H54 (cell line): ENCODE measurements at regions not wholly inside any gene's neighbourhood (a gene's known extent, or its start where the extent isn't known, plus 50 kb on each side); places are given as distances from the start of the nearest gene placed in this dataset.

ENCODE experiments used
- DNase-seq: peaks from one replicate; pipeline ENCODE4 v3.0.0; 2011; ENCODE audit warnings: low spot score, mixed read lengths; ENCODE audit not compliant: insufficient read length
- FAIRE-seq: peaks from 3 replicates; lab custom pipeline; 2011; peaks lifted over from hg19 to GRCh38; lab: Jason Lieb, UNC
- POLR2A ChIP-seq: IDR thresholded peaks from 2 replicates; pipeline ENCODE4 v1.6.1; 2011; ENCODE audit warnings: low read depth, mild to moderate bottlenecking, low read length

- DNase-seq (no peak), FAIRE-seq (peak; percentile 73)
- no peak for TF ChIP-seq POLR2A
Measured at GRCh38 chr2:215698566-215698965, 262.7 kb upstream of the FN1 start.

GRCh38 chr2:215697496-215697895 is 261.6 kb upstream of the FN1 start:
- FAIRE-seq (no peak), DNase-seq (no peak)
- no peak for TF ChIP-seq POLR2A

DNA sequence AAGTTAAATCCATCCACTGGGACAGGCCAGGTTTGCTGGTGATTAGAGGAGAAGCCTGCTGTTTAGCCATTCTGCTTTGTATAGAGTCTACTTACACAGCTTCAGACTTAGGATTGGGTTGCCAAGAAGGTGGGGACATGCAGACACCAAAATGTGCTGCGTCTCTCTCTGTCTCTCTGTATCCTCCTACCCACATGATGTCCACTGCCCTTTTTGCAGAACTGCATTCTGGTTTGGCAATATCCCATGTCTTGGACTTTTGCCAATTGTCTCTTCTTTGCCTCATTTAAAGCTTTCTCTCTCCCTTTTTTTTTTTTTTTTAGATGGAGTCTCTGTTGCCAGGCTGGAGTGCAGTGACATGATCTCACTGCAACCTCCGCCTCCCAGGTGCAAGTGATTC is 261.1 kb upstream of the FN1 start:
- DNase-seq, result no peak
- no peak for TF ChIP-seq POLR2A
- no peak for FAIRE-seq

- FAIRE-seq, result no peak
- DNase-seq, result no peak
- no peak for TF ChIP-seq POLR2A
Measured at GRCh38 chr2:215695861-215696260, 260.0 kb upstream of the FN1 start.

DNA sequence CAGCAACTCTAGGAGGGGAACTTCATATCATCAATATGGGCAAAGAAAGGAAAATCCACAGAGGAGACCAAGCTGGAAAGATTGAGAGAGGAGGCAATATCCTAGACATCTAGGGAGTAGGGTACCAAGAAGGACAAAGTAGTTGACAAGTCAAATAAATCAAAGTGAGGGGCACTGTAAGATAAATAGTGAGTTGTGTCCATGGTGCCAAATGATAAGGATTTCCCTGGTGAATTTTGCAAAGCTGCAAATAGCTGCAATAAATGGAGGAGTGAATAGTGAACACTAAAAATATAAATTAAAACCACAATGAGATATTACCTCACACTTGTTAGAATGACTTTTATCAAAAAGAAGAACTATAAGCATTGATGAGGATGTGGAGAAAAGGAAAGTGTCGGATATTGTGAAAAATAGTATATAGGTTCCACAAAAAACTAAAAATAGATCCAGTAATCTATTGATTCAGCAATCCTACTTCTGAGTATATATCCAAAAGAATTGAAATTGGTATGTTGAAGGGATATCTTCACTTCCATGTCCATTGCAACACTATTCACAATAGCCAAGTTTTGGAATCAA is 258.2 kb upstream of the FN1 start:
- DNase-seq (no peak), FAIRE-seq (peak; percentile 15)
- no peak for TF ChIP-seq POLR2A

DNA sequence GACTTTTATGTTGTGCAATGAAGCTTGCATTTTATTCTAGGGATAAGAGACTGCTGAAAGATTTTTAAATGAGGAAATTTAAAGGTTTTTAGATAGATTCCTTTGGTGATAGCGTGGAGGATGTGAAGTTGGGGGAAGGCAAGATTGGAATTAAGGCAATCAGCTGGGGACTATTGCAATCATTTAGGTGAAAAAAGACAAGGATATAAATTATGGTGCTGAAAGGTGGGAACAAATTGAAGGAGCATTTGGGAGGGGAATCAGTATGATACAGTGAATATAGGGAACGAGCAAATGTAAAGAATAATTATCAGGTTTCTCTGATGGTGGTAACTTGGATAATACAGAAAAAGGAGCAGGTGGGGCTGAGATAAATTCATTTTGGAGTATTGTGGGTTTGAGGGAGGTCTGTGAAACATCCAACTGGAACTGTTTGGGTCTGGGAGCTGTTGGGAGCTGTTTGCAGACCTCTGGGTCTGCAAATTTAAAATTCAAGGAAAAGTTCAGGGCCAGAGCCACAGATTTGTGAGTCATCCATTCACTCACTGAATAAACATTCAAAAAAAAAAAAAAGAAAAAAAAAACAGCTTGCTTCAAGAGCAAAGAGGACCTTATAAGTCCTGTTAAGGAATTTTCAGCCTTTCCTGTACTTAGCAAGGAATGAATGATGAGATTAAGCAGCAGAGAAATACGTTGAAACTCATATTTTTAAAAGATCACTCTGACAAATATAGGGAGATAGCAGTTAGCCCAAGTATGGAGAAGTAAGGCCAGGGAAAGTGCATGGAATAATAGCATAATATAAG is 257.5 kb upstream of the FN1 start:
- DNase-seq, result no peak
- FAIRE-seq, result peak; percentile 89

DNA sequence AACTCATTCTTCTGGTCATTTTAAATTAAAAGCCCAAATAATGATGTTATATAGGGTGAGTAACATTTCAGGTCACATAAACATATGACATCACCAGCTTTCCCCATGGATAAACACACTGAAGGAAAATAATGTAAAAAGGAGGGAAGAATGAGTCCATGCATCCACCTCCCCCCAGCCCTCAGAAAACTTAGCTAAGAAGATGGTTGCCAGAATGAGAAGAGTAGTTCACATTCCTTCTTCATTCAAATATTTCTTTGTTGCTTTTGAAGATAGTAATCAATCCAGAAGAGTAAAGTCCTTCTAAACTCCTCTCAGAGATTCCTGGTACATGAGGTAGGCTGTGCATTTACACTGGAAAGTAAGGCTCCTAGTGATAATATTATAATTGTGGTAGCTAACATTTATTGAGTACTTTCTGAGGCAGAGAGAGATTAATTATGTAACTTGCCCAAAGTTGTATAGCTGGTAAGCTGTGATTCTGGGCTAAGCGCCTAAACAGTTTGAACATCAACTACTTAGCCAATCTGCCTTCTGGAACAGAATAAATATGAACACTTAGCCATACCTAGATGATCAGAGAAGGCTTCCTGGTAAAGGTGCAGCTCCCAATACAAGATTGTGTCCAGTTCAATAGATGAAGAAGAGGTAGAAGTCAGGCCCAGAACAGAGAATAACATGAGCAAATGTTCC is 256.7 kb upstream of the FN1 start:
- DNase-seq (no peak), FAIRE-seq (peak; percentile 43)
- TF ChIP-seq POLR2A, result no peak

More for the DNA sequence above, 257.5 kb upstream of the FN1 start:
- TF ChIP-seq POLR2A, result no peak

- no peak for DNase-seq
- no peak for TF ChIP-seq POLR2A
- FAIRE-seq, result no peak
Measured at GRCh38 chr2:215691346-215691745, 255.5 kb upstream of the FN1 start.

DNA sequence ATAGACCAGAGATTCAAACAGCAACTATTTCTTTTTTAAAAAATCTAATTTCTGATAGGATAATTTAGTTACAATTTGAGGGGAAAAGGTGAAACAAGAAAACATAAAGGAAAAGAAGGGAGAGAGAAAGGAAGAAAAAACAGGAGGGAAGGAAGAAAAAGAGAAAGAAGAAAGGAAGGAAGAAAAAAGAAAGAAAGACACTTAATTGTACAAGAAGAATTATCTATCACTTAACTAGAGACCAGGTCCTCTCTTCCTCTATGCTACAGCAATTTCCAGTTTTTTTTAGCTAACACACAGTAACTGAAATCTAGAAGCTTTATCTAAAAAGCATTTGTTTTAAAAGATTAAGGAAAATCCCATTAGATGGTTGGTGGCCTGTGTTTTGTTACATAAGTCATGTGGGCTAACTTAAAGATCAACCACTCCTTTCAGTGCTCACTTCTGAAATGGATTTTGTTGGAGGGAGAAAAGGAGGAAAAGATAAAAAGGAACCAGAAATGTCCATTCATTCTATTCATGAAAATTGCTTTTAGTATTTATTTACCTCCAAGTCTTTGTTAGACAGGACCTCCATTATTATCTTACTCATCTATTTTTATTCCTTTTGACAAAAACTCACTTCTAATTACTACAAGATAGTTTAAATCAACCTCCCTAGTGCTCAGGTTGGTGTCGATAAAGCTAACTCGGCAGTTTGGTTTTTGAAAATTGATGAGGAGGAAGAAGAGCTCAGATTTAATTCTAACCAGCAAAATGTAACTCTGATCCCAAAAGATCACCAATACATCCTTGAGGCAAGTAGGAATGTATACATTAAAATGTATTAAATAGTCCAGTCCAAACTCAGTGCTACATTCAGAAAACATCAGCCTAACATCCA is 251.5 kb upstream of the FN1 start:
- DNase-seq (no peak), FAIRE-seq (no peak)
- no peak for TF ChIP-seq POLR2A

- DNase-seq (no peak), FAIRE-seq (no peak)
- no peak for TF ChIP-seq POLR2A
Measured at GRCh38 chr2:215685238-215685990, 249.5 kb upstream of the FN1 start.

DNA sequence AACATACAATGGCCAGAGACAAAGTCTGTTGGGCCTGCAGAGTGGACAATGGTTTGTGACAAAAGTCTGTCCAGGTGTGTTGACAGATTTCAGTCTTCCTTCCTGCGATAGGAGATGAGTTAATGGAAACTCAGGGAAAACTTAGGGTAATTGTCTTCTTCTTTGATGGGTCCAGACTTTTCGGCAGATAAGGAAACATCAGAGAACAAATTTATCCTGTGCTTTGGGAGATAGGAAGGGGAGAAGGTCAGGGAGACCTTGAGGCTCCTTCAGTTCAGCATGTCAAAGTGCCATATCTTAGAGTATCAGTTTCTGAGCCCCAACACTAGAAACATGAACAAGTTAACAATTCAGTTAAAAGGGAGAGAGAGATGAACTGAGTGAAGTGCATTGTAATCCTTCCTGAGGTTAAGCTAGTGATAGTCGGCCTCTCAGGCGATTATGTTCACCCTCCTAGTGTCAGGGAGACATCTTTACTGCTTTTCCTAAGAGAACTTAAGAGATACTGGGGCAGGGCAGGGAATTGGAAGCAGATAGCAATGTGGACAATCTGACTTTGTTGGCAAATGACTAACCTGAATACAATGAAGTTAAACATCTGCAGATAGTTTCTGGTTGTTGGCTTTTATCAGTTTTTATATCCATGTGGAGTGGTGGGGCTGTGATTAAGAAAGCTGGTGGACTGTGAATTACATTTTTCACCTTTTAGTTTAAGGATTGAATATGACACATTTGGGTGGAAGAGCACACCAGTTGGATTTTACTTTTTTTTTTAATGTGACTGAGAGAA is 248.8 kb upstream of the FN1 start:
- FAIRE-seq, result no peak
- TF ChIP-seq POLR2A, result no peak
- DNase-seq, result no peak

- no peak for DNase-seq
- no peak for FAIRE-seq
- no peak for TF ChIP-seq POLR2A
Measured at GRCh38 chr2:215683295-215683694, 247.4 kb upstream of the FN1 start.
